A204.1 (cell line): ENCODE measurements at regions not wholly inside any gene's neighbourhood (a gene's known extent, or its start where the extent isn't known, plus 50 kb on each side); places are given as distances from the start of the nearest gene placed in this dataset.
"Not testable (repeated sequence)": the region's sequence is repeated elsewhere in the genome, so short reads cannot be mapped to it uniquely, and the experiment has no call there.

Experiments
- FAIRE-seq: peaks from 2 replicates; lab custom pipeline; 2012; peaks lifted over from hg19 to GRCh38; lab: Jason Lieb, UNC

GRCh38 chr5:174523311-174524071, 200.9 kb upstream of the MSX2 start:
- FAIRE-seq: no peak

- no peak for FAIRE-seq
Measured at GRCh38 chr5:174524351-174524750, 200.0 kb upstream of the MSX2 start.

GRCh38 chr5:174526177-174526576, 198.2 kb upstream of the MSX2 start:
- no peak for FAIRE-seq

DNA sequence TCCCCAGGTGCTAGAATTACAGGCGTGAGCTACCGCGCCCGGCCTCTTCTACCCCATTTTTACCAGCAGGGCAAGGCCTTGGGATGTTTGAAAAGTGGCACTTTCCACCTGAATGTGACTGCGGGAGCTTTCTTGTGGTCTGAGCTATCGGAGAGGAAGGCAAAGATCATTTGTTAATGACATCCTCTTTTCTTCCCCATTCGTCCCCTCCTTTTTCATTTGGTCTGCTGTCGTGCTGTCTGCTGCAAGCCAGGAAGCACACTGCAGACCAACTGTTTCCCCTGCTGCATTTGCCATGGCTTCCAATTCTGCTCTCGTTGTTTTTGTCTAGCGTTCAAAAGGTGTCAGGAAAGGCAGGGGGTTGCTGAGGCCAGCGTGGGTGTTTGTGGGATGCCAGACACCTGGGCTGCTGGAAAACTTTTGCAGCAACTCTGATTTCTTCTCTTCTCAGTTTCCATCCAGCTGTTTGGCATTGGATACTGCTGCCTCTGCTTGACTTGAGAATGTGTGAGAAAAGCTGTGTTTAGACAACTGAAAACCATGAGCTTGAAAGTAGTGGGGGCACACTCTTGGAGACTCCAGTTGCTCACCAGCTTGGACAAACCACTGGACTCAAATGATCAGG, 196.4 kb upstream of the MSX2 start:
- no peak for FAIRE-seq

- FAIRE-seq: no peak
Measured at GRCh38 chr5:174528821-174529544, 195.4 kb upstream of the MSX2 start.

GRCh38 chr5:174529925-174530681, 194.3 kb upstream of the MSX2 start:
- no peak for FAIRE-seq

DNA sequence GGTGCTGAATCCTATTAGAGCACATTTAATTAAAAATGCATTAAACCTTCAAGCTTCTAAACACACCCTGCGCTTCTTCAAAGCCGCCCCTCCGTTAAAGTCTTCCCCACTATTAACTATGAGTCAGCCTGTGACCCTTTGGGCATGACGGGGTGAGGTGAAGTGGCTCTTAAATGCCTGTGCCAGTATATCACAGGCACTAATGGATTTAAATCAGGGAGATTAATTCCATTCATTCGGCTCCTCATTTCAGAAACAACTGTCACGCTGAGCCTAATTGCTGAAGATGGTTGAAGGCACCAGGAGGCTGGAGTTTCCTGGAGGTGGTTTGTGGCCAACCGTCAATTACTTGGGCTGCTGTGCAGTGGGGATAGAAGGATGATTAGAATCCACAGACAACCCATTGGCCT, 192.6 kb upstream of the MSX2 start:
- FAIRE-seq: no peak

DNA sequence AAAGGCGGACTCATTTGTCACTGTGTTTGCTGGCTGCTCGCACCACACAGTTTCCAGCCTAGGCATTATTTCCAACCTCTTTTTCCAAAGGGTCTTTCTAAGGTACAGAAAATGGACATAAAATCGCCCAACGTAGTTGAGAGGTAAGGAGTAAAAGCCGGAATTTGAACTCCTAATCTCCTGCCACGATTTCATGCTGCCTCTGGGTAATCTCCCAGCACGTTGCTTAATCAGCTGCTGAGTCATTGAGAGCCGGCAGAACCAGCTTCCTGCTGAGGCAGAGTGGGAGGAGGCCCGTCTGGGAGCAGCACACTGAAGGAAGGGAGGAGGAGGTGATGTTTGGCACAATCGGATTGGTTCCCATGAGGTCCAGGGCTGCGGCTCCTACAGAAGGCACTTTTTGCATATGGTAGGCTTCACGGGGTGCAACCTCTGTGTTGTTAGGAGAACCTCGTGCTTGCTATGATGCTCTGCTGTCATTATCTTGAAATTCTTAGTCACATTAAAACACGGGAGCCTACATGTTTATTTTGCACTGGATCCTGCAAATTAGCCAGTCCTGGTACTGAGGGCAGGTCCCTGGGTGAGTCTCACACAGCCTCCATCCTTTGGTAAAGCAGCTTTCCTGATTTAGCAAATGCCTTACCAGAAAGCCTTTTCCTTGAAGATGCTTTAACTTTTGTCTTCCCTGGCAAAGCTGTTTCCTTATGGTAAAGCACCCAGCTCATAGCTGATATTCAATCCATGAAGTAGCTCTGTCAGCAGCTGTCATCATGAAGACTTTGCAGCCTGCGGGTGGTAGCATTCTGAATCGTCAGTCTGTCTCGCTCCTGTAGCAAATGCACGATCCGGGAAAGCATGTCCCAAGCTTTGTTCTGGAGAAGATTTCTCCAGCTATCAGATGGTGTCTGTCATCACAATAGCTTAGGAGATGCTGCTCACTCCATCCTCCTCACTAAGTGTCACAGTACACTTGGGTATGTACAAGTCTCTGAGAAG, 191.6 kb upstream of the MSX2 start:
- FAIRE-seq: no peak

DNA sequence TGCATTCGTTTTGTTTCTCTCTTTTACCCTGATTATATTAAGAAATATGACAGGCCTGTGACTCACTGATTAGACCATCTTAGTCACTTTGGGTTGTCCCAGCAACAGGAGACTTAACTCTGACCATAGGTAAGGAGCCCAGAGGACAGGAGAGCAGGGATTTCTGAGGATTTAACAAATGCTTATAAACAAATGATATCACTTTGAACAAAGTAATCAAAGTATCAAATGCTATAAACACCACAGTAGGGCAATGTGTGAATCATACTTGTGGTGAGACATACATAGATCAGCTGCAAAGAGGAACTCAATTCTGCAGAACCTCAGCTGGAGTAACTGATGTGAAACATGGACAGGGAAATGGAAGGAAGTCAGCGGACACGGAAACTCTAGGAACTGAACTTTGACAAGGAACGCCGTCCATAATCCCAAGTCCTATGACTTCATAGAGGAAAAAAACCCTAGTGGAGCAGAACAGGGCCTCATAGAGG, 190.6 kb upstream of the MSX2 start:
- FAIRE-seq: no peak

- FAIRE-seq: no peak
Measured at GRCh38 chr5:174535669-174536068, 188.7 kb upstream of the MSX2 start.

DNA sequence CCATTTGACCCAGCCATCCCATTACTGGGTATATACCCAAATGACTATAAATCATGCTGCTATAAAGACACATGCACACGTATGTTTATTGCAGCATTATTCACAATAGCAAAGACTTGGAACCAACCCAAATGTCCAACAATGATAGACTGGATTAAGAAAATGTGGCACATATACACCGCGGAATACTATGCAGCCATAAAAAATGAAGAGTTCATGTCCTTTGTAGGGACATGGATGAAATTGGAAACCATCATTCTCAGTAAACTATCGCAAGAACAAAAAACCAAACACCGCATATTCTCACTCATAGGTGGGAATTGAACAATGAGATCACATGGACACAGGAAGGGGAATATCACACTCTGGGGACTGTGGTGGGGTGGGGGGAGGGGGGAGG, 184.6 kb upstream of the MSX2 start:
- FAIRE-seq: not testable (repeated sequence)

- FAIRE-seq: no peak
Measured at GRCh38 chr5:174542037-174542436, 182.3 kb upstream of the MSX2 start.

- no peak for FAIRE-seq
Measured at GRCh38 chr5:174542471-174542870, 181.9 kb upstream of the MSX2 start.

GRCh38 chr5:174545926-174546325, 178.5 kb upstream of the MSX2 start:
- no peak for FAIRE-seq

DNA sequence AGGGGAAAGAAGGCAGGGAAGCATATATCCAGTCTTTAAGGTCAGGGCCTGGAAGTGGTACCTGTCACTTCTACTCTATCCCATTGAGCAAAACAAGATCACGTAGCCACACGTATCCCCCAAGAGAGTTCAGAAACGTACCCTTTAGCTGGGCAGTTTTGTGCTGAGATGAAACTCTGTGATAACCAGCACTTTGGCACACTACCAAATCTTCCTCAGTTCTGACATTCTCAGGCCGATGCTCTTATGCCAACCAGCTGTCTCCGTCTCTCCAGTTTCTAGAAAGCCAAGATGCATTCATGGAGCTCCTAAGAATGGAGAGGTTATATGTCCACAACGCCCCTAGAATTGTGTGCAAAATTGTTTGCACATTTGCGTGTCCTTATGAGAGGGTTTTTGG, 176.6 kb upstream of the MSX2 start:
- FAIRE-seq: no peak

DNA sequence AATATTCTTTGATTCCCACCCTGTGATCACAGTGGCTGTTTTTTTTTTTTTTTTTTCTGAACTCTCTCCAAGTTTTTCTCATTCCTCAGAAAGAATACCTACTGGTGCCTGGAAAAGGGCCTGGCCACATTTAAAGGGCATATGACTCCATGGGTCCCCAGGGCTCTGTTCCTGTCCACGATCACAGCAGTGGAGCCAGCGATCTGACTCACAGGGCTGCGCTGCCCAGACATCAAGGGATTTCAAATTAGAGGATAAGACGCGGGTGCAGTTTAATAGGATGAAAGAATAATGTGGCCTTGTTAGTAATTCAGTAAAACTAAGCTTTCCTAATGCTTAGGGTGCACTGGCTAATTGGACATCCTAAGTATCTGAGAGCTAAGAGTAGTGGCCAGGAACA, 175.1 kb upstream of the MSX2 start:
- FAIRE-seq: no peak

- FAIRE-seq: no peak
Measured at GRCh38 chr5:174550026-174550425, 174.4 kb upstream of the MSX2 start.

DNA sequence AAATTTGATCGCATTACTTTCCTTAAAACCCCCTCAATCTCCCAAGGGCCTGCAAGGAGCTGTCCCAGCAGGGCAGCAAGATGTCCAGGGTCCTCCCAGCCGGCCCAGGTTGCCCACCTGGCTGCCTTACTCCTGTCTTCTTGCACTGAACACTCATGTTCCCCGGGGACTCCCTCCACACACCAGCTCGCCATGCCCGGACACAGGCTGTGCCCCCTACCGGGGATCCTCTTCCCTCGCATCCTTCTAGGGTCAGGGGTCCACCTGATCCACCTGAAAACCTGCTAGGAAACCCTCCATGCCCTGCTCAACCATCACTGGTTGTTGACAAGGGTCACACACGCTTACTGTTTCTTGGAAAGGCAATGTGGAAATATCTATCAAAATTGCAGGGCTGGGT, 172.0 kb upstream of the MSX2 start:
- FAIRE-seq: no peak

DNA sequence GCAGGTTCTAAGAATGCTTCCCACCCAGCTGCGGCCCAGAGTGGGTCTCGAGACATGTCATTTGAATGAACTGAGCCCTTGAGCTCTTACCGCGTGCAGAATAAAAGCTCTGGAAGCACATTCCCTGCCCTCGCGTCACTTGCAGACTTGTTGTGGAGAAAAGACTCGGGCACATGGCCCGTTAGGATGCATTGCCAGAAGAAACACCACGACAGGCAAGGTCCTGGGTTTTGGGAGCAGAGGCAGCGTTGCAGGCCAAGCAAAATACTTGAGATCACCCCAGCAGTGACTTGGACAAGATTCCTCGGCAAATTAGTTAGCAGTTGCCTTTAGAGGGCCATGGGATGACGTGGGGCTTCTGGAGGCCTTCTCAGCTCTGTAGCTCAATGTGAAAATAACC, 170.8 kb upstream of the MSX2 start:
- no peak for FAIRE-seq

DNA sequence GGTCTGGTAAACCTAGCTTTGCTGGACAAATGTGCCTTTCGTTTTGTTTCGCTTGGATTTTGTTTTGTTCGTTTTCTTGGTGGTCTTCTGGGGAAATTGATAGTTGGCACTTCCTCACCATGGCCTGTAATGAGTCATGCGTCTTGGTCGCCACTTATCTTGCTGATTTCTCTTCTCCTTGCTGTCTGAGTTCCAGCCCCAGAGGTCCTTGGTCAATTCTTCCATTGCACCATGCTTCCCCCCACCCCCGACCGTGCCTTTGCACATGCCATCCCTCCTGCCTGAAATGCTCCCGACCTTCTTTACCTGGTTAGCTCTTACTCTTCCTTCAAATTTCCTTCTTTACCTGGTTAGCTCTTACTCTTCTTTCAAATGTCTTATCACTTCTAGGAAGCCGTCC, 168.7 kb upstream of the MSX2 start:
- FAIRE-seq: no peak

GRCh38 chr5:174556756-174557155, 167.6 kb upstream of the MSX2 start:
- no peak for FAIRE-seq
